AG20443 (cell line): ENCODE measurements at regions not wholly inside any gene's neighbourhood (a gene's known extent, or its start where the extent isn't known, plus 50 kb on each side); places are given as distances from the start of the nearest gene placed in this dataset.

Experiments used
- DNase-seq: peaks from one replicate; pipeline ENCODE4 v3.0.0; 2012; ENCODE audit warnings: low spot score, mixed read lengths

GRCh38 chr2:59662127-59662861 lies 891.2 kb downstream of the BCL11A start:
- DNase-seq: no peak

GRCh38 chr2:59660262-59660661 lies 893.2 kb downstream of the BCL11A start:
- DNase-seq: no peak

- no peak for DNase-seq
Observed at GRCh38 chr2:59658906-59659635, 894.4 kb downstream of the BCL11A start.

- DNase-seq: no peak
Observed at GRCh38 chr2:59655809-59656208, 897.6 kb downstream of the BCL11A start.

- no peak for DNase-seq
Observed at GRCh38 chr2:59654710-59655109, 898.7 kb downstream of the BCL11A start.

GRCh38 chr2:59653164-59653563 lies 900.3 kb downstream of the BCL11A start:
- DNase-seq: no peak

GRCh38 chr2:59630789-59631188 lies 922.7 kb downstream of the BCL11A start:
- DNase-seq: no peak

GRCh38 chr2:59627599-59627998 lies 925.9 kb downstream of the BCL11A start:
- no peak for DNase-seq

- no peak for DNase-seq
Observed at GRCh38 chr2:59622599-59623308, 930.7 kb downstream of the BCL11A start.

- DNase-seq: no peak
Observed at GRCh38 chr2:59604123-59604522, 949.3 kb downstream of the BCL11A start.

GRCh38 chr2:59594671-59595222 lies 958.7 kb downstream of the BCL11A start:
- no peak for DNase-seq

GRCh38 chr2:59590798-59591197 lies 962.7 kb downstream of the BCL11A start:
- no peak for DNase-seq

GRCh38 chr2:59589881-59590280 lies 963.6 kb downstream of the BCL11A start:
- DNase-seq: no peak

- no peak for DNase-seq
Observed at GRCh38 chr2:59588286-59588685, 965.2 kb downstream of the BCL11A start.

- no peak for DNase-seq
Observed at GRCh38 chr2:59586176-59586575, 967.3 kb downstream of the BCL11A start.

- no peak for DNase-seq
Observed at GRCh38 chr2:59585655-59586054, 967.8 kb downstream of the BCL11A start.

- DNase-seq: no peak
Observed at GRCh38 chr2:59584958-59585357, 968.5 kb downstream of the BCL11A start.

- DNase-seq: no peak
Observed at GRCh38 chr2:59583173-59583765, 970.2 kb downstream of the BCL11A start.

GRCh38 chr2:59578349-59578748 lies 975.1 kb downstream of the BCL11A start:
- DNase-seq: no peak

- DNase-seq: no peak
Observed at GRCh38 chr2:59575191-59575590, 978.3 kb downstream of the BCL11A start.

- DNase-seq: no peak
Observed at GRCh38 chr2:59572227-59572626, 981.2 kb downstream of the BCL11A start.

GRCh38 chr2:59570818-59571217 lies 982.6 kb downstream of the BCL11A start:
- DNase-seq: no peak
